Ishikawa (cell line): ENCODE measurements at regions not wholly inside any gene's neighbourhood (a gene's known extent, or its start where the extent isn't known, plus 50 kb on each side); places are given as distances from the start of the nearest gene placed in this dataset.

Source experiments
- CEBPB ChIP-seq: IDR thresholded peaks from 2 replicates; pipeline ENCODE4 v1.6.1; 2012
- CREB1 ChIP-seq: IDR thresholded peaks from 2 replicates; pipeline ENCODE4 v1.6.1; 2012; ENCODE audit warnings: low read depth
- EP300 ChIP-seq: IDR thresholded peaks from 2 replicates; pipeline ENCODE4 v1.6.1; 2012; ENCODE audit warnings: borderline replicate concordance
- TAF1 ChIP-seq: IDR thresholded peaks from 2 replicates; pipeline ENCODE4 v1.6.1; 2012; ENCODE audit warnings: low read depth, mild to moderate bottlenecking
- TEAD4 ChIP-seq: IDR thresholded peaks from 2 replicates; pipeline ENCODE4 v1.6.1; 2012
- YY1 ChIP-seq: IDR thresholded peaks from 2 replicates; pipeline ENCODE4 v1.6.1; 2012; ENCODE audit warnings: low read depth
- ZBTB7A ChIP-seq: IDR thresholded peaks from 2 replicates; pipeline ENCODE4 v1.6.1; 2012; ENCODE audit warnings: low read depth
- TF ChIP-seq, protein P1 (sequence below): IDR thresholded peaks from 2 replicates; pipeline ENCODE4 v1.6.1; 2012

DNA sequence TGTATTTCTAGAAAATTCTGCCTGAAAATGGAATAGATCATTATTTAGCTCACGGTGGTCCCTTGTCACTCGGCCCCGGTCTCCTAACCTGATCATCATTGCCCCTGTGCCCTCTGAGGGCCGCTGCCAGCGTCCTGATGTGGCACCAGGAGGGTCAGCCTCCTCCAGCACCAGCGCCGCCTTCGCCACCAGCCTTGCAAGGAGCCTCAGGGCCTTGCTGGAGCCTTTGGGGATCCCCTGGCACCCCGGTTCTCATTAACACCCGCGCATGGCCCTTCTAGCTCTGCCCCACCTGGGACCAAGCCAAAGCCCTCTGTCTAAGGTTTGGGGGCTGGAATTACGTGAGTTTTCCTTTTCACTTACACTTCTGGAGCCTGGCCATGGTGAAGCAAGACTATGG lies 282.5 kb upstream of the ADARB2 start:
- TF ChIP-seq TAF1: no peak
- TF ChIP-seq, protein P1, sequence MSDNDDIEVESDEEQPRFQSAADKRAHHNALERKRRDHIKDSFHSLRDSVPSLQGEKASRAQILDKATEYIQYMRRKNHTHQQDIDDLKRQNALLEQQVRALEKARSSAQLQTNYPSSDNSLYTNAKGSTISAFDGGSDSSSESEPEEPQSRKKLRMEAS: no peak
- no peak for TF ChIP-seq TEAD4
- TF ChIP-seq YY1: no peak
- no peak for TF ChIP-seq ZBTB7A
- TF ChIP-seq EP300: no peak
- TF ChIP-seq CREB1: no peak
- no peak for TF ChIP-seq CEBPB
